GM23338 (cell line): ENCODE measurements at regions not wholly inside any gene's neighbourhood (a gene's known extent, or its start where the extent isn't known, plus 50 kb on each side); places are given as distances from the start of the nearest gene placed in this dataset.

Experiments used
- CREB1 ChIP-seq: fragments of 250-450 bp; sonication (Bioruptor Pico); IDR thresholded peaks from 2 replicates; pipeline ENCODE4 v1.5.0; 2020; ENCODE audit warnings: low read depth, mild to moderate bottlenecking, moderate library complexity
- CTCF ChIP-seq, 2 experiments: fragments of 200-600 bp in 1 of 2; sonication (generic) in 1 of 2; conservative IDR thresholded peaks; 2 replicates each; pipeline versions ENCODE4 v1.5.1 to v1.6.1; 2016 to 2017; ENCODE audit warnings: antibody characterized with exemption in 2 of 2, low read depth in 2 of 2, mild to moderate bottlenecking in 2 of 2, moderate library complexity in 1 of 2
- EZH2 ChIP-seq: fragments of 200-600 bp; sonication (generic); IDR thresholded peaks from one replicate; pipeline ENCODE4 v1.8.0; 2017; ENCODE audit warnings: antibody characterized with exemption, mild to moderate bottlenecking, low read depth; ENCODE audit not compliant: unreplicated experiment
- EZH2phosphoT487 ChIP-seq: fragments of 200-600 bp; sonication (generic); IDR thresholded peaks from one replicate; pipeline ENCODE4 v1.8.1; 2018; ENCODE audit warnings: antibody characterized with exemption; ENCODE audit not compliant: unreplicated experiment
- NANOG ChIP-seq: IDR thresholded peaks from 2 replicates; pipeline ENCODE4 v1.6.1; 2016; ENCODE audit warnings: antibody characterized with exemption, borderline replicate concordance
- POLR2AphosphoS5 ChIP-seq: IDR thresholded peaks from 2 replicates; pipeline ENCODE4 v1.6.1; 2016; ENCODE audit warnings: antibody characterized with exemption, low read depth
- STAT1 ChIP-seq: IDR thresholded peaks from one replicate; pipeline ENCODE4 v1.6.1; 2016; ENCODE audit warnings: antibody characterized with exemption; ENCODE audit not compliant: unreplicated experiment
- TF ChIP-seq, protein P1 (sequence below): IDR thresholded peaks from 2 replicates; pipeline ENCODE4 v1.6.1; 2016; ENCODE audit warnings: antibody characterized with exemption
- TF ChIP-seq, protein P2 (sequence below): fragments of 250-450 bp; sonication (Bioruptor Pico); IDR thresholded peaks from 2 replicates; pipeline ENCODE4 v1.5.0; 2020; ENCODE audit warnings: mild to moderate bottlenecking, moderate library complexity
- TF ChIP-seq, protein P3 (sequence below): IDR thresholded peaks from one replicate; pipeline ENCODE4 v1.6.1; 2018; ENCODE audit warnings: antibody characterized with exemption; ENCODE audit not compliant: unreplicated experiment

DNA sequence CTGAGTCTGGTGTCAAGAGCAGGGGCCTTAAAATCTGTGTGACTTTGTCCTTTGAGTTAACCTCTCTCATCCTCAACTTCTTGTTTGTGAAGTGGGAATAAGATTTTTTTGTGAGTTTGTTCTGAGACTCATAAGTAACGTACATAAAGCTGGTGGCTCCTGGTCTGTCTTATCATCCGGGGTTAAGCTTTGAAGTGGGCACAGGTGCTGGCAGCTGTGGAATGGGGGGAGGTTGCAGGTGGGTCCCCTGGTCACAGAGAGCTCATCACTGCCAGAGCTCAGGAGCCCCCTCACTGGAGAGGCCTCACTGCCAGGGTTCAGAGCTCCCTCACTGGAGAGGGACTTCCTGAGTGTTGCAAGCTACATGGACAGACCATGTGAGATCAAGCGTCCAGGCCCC, 174.1 kb downstream of the NRN1 start:
- no peak for TF ChIP-seq POLR2AphosphoS5
- no peak for TF ChIP-seq CTCF (conservative IDR thresholded peaks at IDR 0.05; ENCODE audit: low read depth in 2 of 2)
- TF ChIP-seq, protein P1, sequence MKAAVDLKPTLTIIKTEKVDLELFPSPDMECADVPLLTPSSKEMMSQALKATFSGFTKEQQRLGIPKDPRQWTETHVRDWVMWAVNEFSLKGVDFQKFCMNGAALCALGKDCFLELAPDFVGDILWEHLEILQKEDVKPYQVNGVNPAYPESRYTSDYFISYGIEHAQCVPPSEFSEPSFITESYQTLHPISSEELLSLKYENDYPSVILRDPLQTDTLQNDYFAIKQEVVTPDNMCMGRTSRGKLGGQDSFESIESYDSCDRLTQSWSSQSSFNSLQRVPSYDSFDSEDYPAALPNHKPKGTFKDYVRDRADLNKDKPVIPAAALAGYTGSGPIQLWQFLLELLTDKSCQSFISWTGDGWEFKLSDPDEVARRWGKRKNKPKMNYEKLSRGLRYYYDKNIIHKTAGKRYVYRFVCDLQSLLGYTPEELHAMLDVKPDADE: no peak
- no peak for TF ChIP-seq EZH2
- TF ChIP-seq, protein P2, sequence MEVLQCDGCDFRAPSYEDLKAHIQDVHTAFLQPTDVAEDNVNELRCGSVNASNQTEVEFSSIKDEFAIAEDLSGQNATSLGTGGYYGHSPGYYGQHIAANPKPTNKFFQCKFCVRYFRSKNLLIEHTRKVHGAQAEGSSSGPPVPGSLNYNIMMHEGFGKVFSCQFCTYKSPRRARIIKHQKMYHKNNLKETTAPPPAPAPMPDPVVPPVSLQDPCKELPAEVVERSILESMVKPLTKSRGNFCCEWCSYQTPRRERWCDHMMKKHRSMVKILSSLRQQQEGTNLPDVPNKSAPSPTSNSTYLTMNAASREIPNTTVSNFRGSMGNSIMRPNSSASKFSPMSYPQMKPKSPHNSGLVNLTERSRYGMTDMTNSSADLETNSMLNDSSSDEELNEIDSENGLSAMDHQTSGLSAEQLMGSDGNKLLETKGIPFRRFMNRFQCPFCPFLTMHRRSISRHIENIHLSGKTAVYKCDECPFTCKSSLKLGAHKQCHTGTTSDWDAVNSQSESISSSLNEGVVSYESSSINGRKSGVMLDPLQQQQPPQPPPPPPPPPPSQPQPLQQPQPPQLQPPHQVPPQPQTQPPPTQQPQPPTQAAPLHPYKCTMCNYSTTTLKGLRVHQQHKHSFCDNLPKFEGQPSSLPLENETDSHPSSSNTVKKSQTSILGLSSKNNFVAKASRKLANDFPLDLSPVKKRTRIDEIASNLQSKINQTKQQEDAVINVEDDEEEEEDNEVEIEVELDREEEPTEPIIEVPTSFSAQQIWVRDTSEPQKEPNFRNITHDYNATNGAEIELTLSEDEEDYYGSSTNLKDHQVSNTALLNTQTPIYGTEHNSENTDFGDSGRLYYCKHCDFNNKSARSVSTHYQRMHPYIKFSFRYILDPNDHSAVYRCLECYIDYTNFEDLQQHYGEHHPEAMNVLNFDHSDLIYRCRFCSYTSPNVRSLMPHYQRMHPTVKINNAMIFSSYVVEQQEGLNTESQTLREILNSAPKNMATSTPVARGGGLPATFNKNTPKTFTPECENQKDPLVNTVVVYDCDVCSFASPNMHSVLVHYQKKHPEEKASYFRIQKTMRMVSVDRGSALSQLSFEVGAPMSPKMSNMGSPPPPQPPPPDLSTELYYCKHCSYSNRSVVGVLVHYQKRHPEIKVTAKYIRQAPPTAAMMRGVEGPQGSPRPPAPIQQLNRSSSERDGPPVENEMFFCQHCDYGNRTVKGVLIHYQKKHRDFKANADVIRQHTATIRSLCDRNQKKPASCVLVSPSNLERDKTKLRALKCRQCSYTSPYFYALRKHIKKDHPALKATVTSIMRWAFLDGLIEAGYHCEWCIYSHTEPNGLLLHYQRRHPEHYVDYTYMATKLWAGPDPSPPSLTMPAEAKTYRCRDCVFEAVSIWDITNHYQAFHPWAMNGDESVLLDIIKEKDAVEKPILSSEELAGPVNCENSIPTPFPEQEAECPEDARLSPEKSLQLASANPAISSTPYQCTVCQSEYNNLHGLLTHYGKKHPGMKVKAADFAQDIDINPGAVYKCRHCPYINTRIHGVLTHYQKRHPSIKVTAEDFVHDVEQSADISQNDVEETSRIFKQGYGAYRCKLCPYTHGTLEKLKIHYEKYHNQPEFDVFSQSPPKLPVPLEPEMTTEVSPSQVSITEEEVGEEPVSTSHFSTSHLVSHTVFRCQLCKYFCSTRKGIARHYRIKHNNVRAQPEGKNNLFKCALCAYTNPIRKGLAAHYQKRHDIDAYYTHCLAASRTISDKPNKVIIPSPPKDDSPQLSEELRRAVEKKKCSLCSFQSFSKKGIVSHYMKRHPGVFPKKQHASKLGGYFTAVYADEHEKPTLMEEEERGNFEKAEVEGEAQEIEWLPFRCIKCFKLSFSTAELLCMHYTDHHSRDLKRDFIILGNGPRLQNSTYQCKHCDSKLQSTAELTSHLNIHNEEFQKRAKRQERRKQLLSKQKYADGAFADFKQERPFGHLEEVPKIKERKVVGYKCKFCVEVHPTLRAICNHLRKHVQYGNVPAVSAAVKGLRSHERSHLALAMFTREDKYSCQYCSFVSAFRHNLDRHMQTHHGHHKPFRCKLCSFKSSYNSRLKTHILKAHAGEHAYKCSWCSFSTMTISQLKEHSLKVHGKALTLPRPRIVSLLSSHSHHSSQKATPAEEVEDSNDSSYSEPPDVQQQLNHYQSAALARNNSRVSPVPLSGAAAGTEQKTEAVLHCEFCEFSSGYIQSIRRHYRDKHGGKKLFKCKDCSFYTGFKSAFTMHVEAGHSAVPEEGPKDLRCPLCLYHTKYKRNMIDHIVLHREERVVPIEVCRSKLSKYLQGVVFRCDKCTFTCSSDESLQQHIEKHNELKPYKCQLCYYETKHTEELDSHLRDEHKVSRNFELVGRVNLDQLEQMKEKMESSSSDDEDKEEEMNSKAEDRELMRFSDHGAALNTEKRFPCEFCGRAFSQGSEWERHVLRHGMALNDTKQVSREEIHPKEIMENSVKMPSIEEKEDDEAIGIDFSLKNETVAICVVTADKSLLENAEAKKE (CRISPR knock-in tag): no peak
- TF ChIP-seq CREB1: no peak
- no peak for TF ChIP-seq EZH2phosphoT487
- TF ChIP-seq, protein P3, sequence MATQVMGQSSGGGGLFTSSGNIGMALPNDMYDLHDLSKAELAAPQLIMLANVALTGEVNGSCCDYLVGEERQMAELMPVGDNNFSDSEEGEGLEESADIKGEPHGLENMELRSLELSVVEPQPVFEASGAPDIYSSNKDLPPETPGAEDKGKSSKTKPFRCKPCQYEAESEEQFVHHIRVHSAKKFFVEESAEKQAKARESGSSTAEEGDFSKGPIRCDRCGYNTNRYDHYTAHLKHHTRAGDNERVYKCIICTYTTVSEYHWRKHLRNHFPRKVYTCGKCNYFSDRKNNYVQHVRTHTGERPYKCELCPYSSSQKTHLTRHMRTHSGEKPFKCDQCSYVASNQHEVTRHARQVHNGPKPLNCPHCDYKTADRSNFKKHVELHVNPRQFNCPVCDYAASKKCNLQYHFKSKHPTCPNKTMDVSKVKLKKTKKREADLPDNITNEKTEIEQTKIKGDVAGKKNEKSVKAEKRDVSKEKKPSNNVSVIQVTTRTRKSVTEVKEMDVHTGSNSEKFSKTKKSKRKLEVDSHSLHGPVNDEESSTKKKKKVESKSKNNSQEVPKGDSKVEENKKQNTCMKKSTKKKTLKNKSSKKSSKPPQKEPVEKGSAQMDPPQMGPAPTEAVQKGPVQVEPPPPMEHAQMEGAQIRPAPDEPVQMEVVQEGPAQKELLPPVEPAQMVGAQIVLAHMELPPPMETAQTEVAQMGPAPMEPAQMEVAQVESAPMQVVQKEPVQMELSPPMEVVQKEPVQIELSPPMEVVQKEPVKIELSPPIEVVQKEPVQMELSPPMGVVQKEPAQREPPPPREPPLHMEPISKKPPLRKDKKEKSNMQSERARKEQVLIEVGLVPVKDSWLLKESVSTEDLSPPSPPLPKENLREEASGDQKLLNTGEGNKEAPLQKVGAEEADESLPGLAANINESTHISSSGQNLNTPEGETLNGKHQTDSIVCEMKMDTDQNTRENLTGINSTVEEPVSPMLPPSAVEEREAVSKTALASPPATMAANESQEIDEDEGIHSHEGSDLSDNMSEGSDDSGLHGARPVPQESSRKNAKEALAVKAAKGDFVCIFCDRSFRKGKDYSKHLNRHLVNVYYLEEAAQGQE: no peak
- TF ChIP-seq STAT1: no peak
- TF ChIP-seq NANOG: no peak
